Neural cell (in vitro differentiated cells): ENCODE measurements at regions not wholly inside any gene's neighbourhood (a gene's known extent, or its start where the extent isn't known, plus 50 kb on each side); places are given as distances from the start of the nearest gene placed in this dataset.

Experiments used
- H2AFZ ChIP-seq: fragments of 200-600, 300-800 bp; sonication (generic), shearing (Covaris generic); 2 replicates; pipeline ENCODE4 v1.6.0; 2014; ENCODE audit warnings: low read depth, mild to moderate bottlenecking, antibody characterized with exemption, low read length, moderate library complexity
- H3F3A ChIP-seq: fragments of 200-600 bp; shearing (Covaris generic); 2 replicates; pipeline ENCODE4 v1.6.1; 2016; ENCODE audit warnings: mild to moderate bottlenecking, moderate library complexity, mixed read lengths, antibody characterized with exemption, low read length; ENCODE audit not compliant: insufficient read depth, poor library complexity, severe bottlenecking
- H3K27ac ChIP-seq: fragments of 200-600, 300-800 bp; sonication (generic), shearing (Covaris generic); 2 replicates; pipeline ENCODE4 v1.5.1; 2014; ENCODE audit warnings: mild to moderate bottlenecking, low read length, moderate library complexity
- H3K27me3 ChIP-seq: fragments of 300-800, 200-600 bp; sonication (generic), shearing (Covaris generic); 2 replicates; pipeline ENCODE4 v1.6.0; 2014; ENCODE audit warnings: mild to moderate bottlenecking, low read depth, low read length, moderate library complexity; ENCODE audit not compliant: insufficient read depth
- H3K36me3 ChIP-seq: fragments of 300-800, 200-600 bp; sonication (generic), shearing (Covaris generic); 2 replicates; pipeline ENCODE4 v1.5.1; 2014; ENCODE audit warnings: mild to moderate bottlenecking, antibody characterized with exemption, low read length, moderate library complexity; ENCODE audit not compliant: insufficient read depth
- H3K4me2 ChIP-seq: fragments of 300-800, 200-600 bp; sonication (generic), shearing (Covaris generic); 2 replicates; pipeline ENCODE4 v1.6.0; 2014; ENCODE audit warnings: mild to moderate bottlenecking, low read length
- H3K4me3 ChIP-seq: fragments of 300-800, 200-600 bp; sonication (generic), shearing (Covaris generic); 2 replicates; pipeline ENCODE4 v1.5.1; 2014; ENCODE audit warnings: mild to moderate bottlenecking, low read length, moderate library complexity
- H3K79me2 ChIP-seq: fragments of 200-600 bp; shearing (Covaris generic); replicated peaks from 2 replicates; pipeline ENCODE4 v1.6.0; 2014; ENCODE audit warnings: mild to moderate bottlenecking, low read length, moderate library complexity; ENCODE audit not compliant: insufficient read depth
- H3K9ac ChIP-seq: fragments of 300-800, 200-600 bp; sonication (generic), shearing (Covaris generic); 2 replicates; pipeline ENCODE4 v1.6.1; 2016; ENCODE audit warnings: mild to moderate bottlenecking, low read length, mixed read lengths
- H3K9me2 ChIP-seq: fragments of 200-600 bp; shearing (Covaris generic); 2 replicates; pipeline ENCODE4 v1.6.1; 2016; ENCODE audit warnings: mild to moderate bottlenecking, low read length, mixed read lengths; ENCODE audit not compliant: insufficient read depth
- H3K9me3 ChIP-seq: fragments of 200-600, 300-800 bp; sonication (generic), shearing (Covaris generic); 2 replicates; pipeline ENCODE4 v1.6.1; 2016; ENCODE audit warnings: mild to moderate bottlenecking, mixed run types, low read length, moderate library complexity, mixed read lengths
- H4K20me1 ChIP-seq: fragments of 200-600 bp; shearing (Covaris generic); 2 replicates; pipeline ENCODE4 v1.6.1; 2016; ENCODE audit warnings: mild to moderate bottlenecking, mixed run types; ENCODE audit not compliant: insufficient read depth
- CTCF ChIP-seq: fragments of 450-650 bp; IDR thresholded peaks from 2 replicates; pipeline ENCODE4 v1.5.1; 2014; ENCODE audit warnings: antibody characterized with exemption, mild to moderate bottlenecking, moderate library complexity; ENCODE audit not compliant: poor library complexity, severe bottlenecking
- EP300 ChIP-seq: fragments of 450-650 bp; conservative IDR thresholded peaks from 2 replicates; pipeline ENCODE4 v1.6.1; 2014; ENCODE audit warnings: antibody characterized with exemption, mild to moderate bottlenecking, moderate library complexity; ENCODE audit not compliant: poor library complexity, severe bottlenecking
- EZH2 ChIP-seq: fragments of 200-600, 300-800 bp; shearing (Covaris generic), sonication (generic); IDR thresholded peaks from 2 replicates; pipeline ENCODE4 v1.6.1; 2014; ENCODE audit warnings: antibody characterized with exemption, low read length, borderline replicate concordance, mild to moderate bottlenecking; ENCODE audit not compliant: insufficient read depth, poor library complexity, severe bottlenecking
- MXI1 ChIP-seq: fragments of 450-650 bp; conservative IDR thresholded peaks from 2 replicates; pipeline ENCODE4 v1.6.1; 2014; ENCODE audit warnings: antibody characterized with exemption, mild to moderate bottlenecking; ENCODE audit not compliant: poor library complexity, severe bottlenecking
- POLR2AphosphoS5 ChIP-seq: IDR thresholded peaks from 2 replicates; pipeline ENCODE4 v1.6.1; 2012
- RAD21 ChIP-seq: fragments of 450-650 bp; conservative IDR thresholded peaks from 2 replicates; pipeline ENCODE4 v1.6.1; 2014; ENCODE audit warnings: antibody characterized with exemption, mild to moderate bottlenecking, moderate library complexity
- REST ChIP-seq: IDR thresholded peaks from 2 replicates; pipeline ENCODE4 v1.6.1; 2012; ENCODE audit warnings: borderline replicate concordance
- SMC3 ChIP-seq: fragments of 450-650 bp; conservative IDR thresholded peaks from 2 replicates; pipeline ENCODE4 v1.6.1; 2014; ENCODE audit warnings: antibody characterized with exemption, mild to moderate bottlenecking, moderate library complexity; ENCODE audit not compliant: poor library complexity
- TAF1 ChIP-seq: IDR thresholded peaks from 2 replicates; pipeline ENCODE4 v1.6.1; 2012; ENCODE audit warnings: low read depth

- Histone ChIP-seq H3K79me2 (no peaks in the 10 kb centered on the region), H3K9me2 (no peaks in the 10 kb centered on the region), H3K9ac (no peak overlapping the region), H3K4me3 (no peak overlapping the region), H3K9me3 (peaks cover 6% of the 10 kb centered on the region), H3K27ac (no peak overlapping the region), H3K27me3 (no peaks in the 10 kb centered on the region), H3K36me3 (no peaks in the 10 kb centered on the region), H3F3A (no peaks in the 10 kb centered on the region), H3K4me2 (no peak overlapping the region), H2AFZ (no peak overlapping the region), H4K20me1 (no peaks in the 10 kb centered on the region)
- TF ChIP-seq MXI1 (no peak), POLR2AphosphoS5 (no peak), EP300 (no peak), TAF1 (no peak), RAD21 (no peak), REST (no peak), CTCF (no peak), EZH2 (no peak), SMC3 (no peak)
Observed at GRCh38 chr22:47452184-47452583, 689.7 kb downstream of the TBC1D22A start.

GRCh38 chr22:47450876-47451475, 688.5 kb downstream of the TBC1D22A start:
- no peak overlapping the region for H3K9ac ChIP-seq
- H3K79me2 ChIP-seq: no peaks in the 10 kb centered on the region
- H3K36me3 ChIP-seq: no peaks in the 10 kb centered on the region
- no peaks in the 10 kb centered on the region for H3K9me2 ChIP-seq
- no peak overlapping the region for H2AFZ ChIP-seq
- no peak overlapping the region for H3K4me3 ChIP-seq
- H3F3A ChIP-seq: no peaks in the 10 kb centered on the region
- H4K20me1 ChIP-seq: no peaks in the 10 kb centered on the region
- H3K4me2 ChIP-seq: no peak overlapping the region
- TF ChIP-seq SMC3 (no peak), EZH2 (no peak), CTCF (no peak), MXI1 (no peak), REST (no peak), POLR2AphosphoS5 (no peak), TAF1 (no peak), EP300 (no peak), RAD21 (no peak)
- no peak overlapping the region for H3K27ac ChIP-seq
- peaks cover 6% of the 10 kb centered on the region for H3K9me3 ChIP-seq
- H3K27me3 ChIP-seq: no peaks in the 10 kb centered on the region
